ENCODE measurements at regions not wholly inside any gene's neighbourhood (a gene's known extent, or its start where the extent isn't known, plus 50 kb on each side); places are given as distances from the start of the nearest gene placed in this dataset.

DNA sequence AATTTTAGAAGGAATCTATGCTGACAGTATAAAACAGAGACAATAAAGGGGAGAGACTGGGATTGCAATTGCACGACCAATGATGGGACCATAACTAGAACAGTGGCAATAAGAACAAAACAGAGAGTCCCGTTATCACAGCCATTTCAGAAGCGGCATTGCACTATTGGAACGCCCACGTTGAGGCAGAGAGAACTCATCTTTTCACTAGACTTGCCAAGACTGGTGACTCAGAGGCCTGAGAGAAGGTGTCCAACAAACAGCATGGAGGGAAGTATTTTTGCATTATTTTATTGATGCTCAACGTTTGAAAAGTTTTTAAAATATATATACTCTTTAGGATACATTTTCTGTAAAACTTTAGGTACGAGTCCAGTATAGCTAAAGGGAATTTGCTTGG, 737.7 kb downstream of the TLE1 start:
- H3K36me3 ChIP-seq: no peaks in the 10 kb centered on the region
- H3K9me3 ChIP-seq: no peaks in the 10 kb centered on the region
- H3K27me3 ChIP-seq: no peaks in the 10 kb centered on the region
- intact Hi-C loops (cut with DNase I): no loop called here
- peaks cover 9% of the 10 kb centered on the region for H3K4me1 ChIP-seq
- H3K27ac ChIP-seq: no peak overlapping the region
- DNase-seq (ENCODE audit: extremely low spot score in 2 of 2): no peak
- H3K4me3 ChIP-seq: no peak overlapping the region
- TF ChIP-seq POLR2A (IDR thresholded peaks at IDR 0.05) (no peak), POLR2AphosphoS5 (IDR thresholded peaks at IDR 0.05; ENCODE audit: insufficient read depth in 1 of 2, low read depth in 1 of 2) (no peak)
- TF ChIP-seq, protein P1, sequence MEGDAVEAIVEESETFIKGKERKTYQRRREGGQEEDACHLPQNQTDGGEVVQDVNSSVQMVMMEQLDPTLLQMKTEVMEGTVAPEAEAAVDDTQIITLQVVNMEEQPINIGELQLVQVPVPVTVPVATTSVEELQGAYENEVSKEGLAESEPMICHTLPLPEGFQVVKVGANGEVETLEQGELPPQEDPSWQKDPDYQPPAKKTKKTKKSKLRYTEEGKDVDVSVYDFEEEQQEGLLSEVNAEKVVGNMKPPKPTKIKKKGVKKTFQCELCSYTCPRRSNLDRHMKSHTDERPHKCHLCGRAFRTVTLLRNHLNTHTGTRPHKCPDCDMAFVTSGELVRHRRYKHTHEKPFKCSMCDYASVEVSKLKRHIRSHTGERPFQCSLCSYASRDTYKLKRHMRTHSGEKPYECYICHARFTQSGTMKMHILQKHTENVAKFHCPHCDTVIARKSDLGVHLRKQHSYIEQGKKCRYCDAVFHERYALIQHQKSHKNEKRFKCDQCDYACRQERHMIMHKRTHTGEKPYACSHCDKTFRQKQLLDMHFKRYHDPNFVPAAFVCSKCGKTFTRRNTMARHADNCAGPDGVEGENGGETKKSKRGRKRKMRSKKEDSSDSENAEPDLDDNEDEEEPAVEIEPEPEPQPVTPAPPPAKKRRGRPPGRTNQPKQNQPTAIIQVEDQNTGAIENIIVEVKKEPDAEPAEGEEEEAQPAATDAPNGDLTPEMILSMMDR (IDR thresholded peaks at IDR 0.05): no peak

DNA sequence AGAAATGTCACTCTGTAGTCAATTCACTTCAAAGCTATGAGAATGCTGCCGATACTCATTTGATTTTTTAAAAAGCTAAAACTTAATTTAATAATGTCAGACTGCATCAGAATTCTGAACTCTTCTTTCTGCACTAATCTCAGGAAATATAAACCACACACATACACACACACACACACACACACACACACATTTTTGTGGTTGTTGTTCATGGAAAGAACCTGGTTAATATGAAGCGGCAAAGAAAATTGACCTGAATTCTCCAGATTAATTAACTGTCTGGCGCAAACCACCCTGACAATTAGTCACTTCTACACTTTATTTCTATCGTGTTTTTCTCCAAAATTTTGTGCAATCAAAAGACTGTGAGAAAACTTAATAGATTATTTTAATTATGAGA, 740.5 kb downstream of the TLE1 start:
- Histone ChIP-seq H3K9me3 (no peaks in the 10 kb centered on the region), H3K27ac (no peak overlapping the region)

DNA sequence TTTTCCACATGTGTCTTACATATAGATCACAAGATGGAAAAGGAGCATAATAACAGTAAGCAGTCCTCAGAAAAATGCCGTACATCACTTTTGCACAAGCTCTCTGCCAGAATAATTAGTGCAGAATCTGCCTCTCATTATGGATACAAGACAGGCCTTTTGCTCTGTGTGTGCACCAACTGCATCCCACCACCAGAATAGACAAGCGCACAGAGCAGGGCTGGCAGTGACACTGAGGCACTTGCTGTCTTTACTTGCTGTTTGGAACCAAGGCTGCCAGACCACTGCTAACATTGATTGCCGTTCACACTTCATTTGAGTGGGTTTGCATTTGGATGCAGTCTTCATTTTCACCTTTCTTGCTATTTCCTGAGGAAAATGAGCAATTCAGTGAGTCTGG, 741.3 kb downstream of the TLE1 start:
- no peak for DNase-seq (ENCODE audit: extremely low spot score in 2 of 2)
- Histone ChIP-seq H3K4me3 (no peak overlapping the region), H3K27me3 (no peaks in the 10 kb centered on the region), H3K27ac (no peak overlapping the region), H3K4me1 (peaks cover 9% of the 10 kb centered on the region), H3K36me3 (no peaks in the 10 kb centered on the region), H3K9me3 (no peaks in the 10 kb centered on the region)
- intact Hi-C loops (cut with DNase I): no loop called here
- TF ChIP-seq, protein P1 (IDR thresholded peaks at IDR 0.05): no peak

More for the DNA sequence above, 740.5 kb downstream of the TLE1 start:
- Histone ChIP-seq H3K27me3 (no peaks in the 10 kb centered on the region), H3K4me1 (peaks cover 9% of the 10 kb centered on the region), H3K36me3 (no peaks in the 10 kb centered on the region), H3K4me3 (no peak overlapping the region)
- DNase-seq (ENCODE audit: extremely low spot score in 2 of 2): no peak
- intact Hi-C loops (cut with DNase I): no loop called here
- no peak for TF ChIP-seq POLR2A (IDR thresholded peaks at IDR 0.05)
- TF ChIP-seq, protein P1 (IDR thresholded peaks at IDR 0.05): no peak
- TF ChIP-seq POLR2AphosphoS5 (IDR thresholded peaks at IDR 0.05; ENCODE audit: insufficient read depth in 1 of 2, low read depth in 1 of 2): no peak

DNA sequence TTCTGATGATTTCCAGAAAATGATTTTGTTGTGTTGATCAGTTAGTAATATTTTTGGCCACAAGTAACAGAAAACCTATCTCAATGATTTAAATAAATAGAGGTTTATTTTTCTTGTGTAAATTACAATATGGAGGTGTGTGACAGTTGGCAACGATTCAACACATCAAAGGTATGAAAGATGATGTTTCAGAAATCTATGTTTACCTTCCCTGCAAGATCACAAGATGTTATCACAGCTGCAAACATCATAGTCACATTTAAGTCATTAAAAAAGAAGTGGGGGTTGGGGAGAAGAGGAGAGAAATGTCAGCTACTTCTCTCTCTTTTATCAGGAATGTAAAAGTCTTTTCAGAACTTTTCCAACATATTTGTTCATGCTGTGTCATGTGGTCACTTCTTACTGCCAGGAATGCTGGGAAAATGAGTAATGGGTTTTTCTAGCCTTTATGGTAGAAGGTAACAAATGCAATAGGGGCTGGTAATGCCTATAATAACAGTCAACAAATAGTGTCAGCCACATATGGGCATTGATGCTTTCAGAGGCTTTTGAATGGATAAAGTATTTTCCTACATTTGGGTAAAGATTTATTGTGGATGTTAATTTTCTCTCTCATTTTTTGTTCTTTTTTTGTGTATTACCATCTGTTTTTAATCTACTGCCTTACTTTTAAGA, 742.7 kb downstream of the TLE1 start:
- Histone ChIP-seq H3K9me3 (no peaks in the 10 kb centered on the region), H3K4me1 (peaks cover 9% of the 10 kb centered on the region), H3K27ac (no peak overlapping the region), H3K36me3 (no peaks in the 10 kb centered on the region), H3K4me3 (no peak overlapping the region), H3K27me3 (no peaks in the 10 kb centered on the region)
- no peak for DNase-seq (ENCODE audit: extremely low spot score in 2 of 2)
- intact Hi-C loops (cut with DNase I): no loop called here
- TF ChIP-seq, protein P1 (IDR thresholded peaks at IDR 0.05): no peak

DNA sequence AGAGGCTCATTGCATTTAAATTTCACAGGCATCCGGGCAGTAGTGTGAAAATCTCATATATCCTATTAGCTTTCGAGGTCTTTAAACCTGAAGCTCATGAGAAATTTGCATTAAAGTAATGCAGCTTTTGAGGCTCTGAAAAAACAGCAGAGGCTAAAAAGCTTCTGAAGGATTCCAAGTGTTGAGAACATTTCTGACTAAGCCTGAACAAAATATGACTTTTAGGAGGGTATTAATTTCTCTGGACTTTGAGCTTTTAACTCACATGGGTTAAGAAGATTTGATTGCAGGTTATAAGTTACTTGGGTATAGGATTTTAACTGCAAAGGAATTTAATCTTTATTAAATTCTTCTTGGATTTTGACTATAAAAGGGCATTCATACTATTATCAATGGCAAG, 743.9 kb downstream of the TLE1 start:
- Histone ChIP-seq H3K4me3 (no peak overlapping the region), H3K36me3 (no peaks in the 10 kb centered on the region), H3K27me3 (no peaks in the 10 kb centered on the region), H3K4me1 (peaks cover 9% of the 10 kb centered on the region), H3K27ac (no peak overlapping the region), H3K9me3 (no peaks in the 10 kb centered on the region)
- TF ChIP-seq POLR2AphosphoS5 (IDR thresholded peaks at IDR 0.05; ENCODE audit: insufficient read depth in 1 of 2, low read depth in 1 of 2) (no peak), POLR2A (IDR thresholded peaks at IDR 0.05) (no peak)
- TF ChIP-seq, protein P1 (IDR thresholded peaks at IDR 0.05): no peak
- intact Hi-C loops (cut with DNase I): no loop called here
- no peak for DNase-seq (ENCODE audit: extremely low spot score in 2 of 2)

Measured in vagina (tissue), 2 donors.